ENCODE measurements at regions not wholly inside any gene's neighbourhood (a gene's known extent, or its start where the extent isn't known, plus 50 kb on each side); places are given as distances from the start of the nearest gene placed in this dataset.

GRCh38 chr4:128633067-128633466, 176.4 kb upstream of the JADE1 start (continued):
- TF ChIP-seq ZNF740 (CRISPR knock-in tag; IDR thresholded peaks at IDR 0.05) (no peak), ZNF740 (tag; IDR thresholded peaks at IDR 0.05) (no peak), FOXK2 (conservative IDR thresholded peaks at IDR 0.05 in 1 of 2, IDR thresholded peaks at IDR 0.05 in 1 of 2; ENCODE audit: low read depth in 2 of 2) (no peak)
- TF ChIP-seq, protein P1, sequence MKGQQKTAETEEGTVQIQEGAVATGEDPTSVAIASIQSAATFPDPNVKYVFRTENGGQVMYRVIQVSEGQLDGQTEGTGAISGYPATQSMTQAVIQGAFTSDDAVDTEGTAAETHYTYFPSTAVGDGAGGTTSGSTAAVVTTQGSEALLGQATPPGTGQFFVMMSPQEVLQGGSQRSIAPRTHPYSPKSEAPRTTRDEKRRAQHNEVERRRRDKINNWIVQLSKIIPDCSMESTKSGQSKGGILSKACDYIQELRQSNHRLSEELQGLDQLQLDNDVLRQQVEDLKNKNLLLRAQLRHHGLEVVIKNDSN (CRISPR knock-in tag; IDR thresholded peaks at IDR 0.05) = no peak

GRCh38 chr4:128630871-128631270, 178.6 kb upstream of the JADE1 start:
- intact Hi-C loops (cut with micrococcal nuclease) (no loop called here), in situ Hi-C loops (cut with MboI) (no loop called here)
- Histone ChIP-seq H3K9me1 (ENCODE audit: control insufficient read depth, insufficient read depth, low read length) (no peaks in the 10 kb centered on the region), H3K79me2 (ENCODE audit: control insufficient read depth, insufficient read depth, low read length) (no peaks in the 10 kb centered on the region), H3K36me3 (ENCODE audit: control insufficient read depth, insufficient read depth, low read length) (no peaks in the 10 kb centered on the region), H3K27me3 (ENCODE audit: control insufficient read depth in 2 of 2, insufficient read depth in 2 of 2, low read length in 2 of 2) (no peaks in the 10 kb centered on the region), H3K9ac (ENCODE audit: insufficient read depth in 1 of 2, low read depth in 2 of 2, low read length in 2 of 2) (no peak overlapping the region), H3K9me3 (replicated peaks; ENCODE audit: control insufficient read depth, insufficient read depth, low read depth, low read length) (no peaks in the 10 kb centered on the region), H2AFZ (ENCODE audit: low read depth, low read length) (peak overlapping the region; percentile 41), H3K27ac (ENCODE audit: extremely low read depth, low read depth, low read length) (no peak overlapping the region), H3K4me3 (no peak overlapping the region), H3K4me2 (ENCODE audit: insufficient read depth, low read length) (no peak overlapping the region), H4K20me1 (replicated peaks; ENCODE audit: control insufficient read depth, insufficient read depth, low read length) (no peaks in the 10 kb centered on the region), H3K4me1 (replicated peaks in 1 of 2; ENCODE audit: control insufficient read depth in 2 of 2, insufficient read depth in 2 of 2, low read length in 2 of 2) (peaks cover 4 to 13% of the 10 kb centered on the region in 2 experiments; a peak in 4 of 5 replicates)
- no peak for FAIRE-seq
- POLR2A ChIA-PET = no interaction called here
- CTCF ChIA-PET (ENCODE audit: low intra/inter-chr PET ratio) = no interaction called here
- ATAC-seq = no peak
- WGBS (ENCODE audit: insufficient coverage, low coverage, missing lambda C conversion rate) = 36% methylated on average over 5 of the region's 5 CpGs
- no TSS peak for BruUV-seq (replicated peaks)
- DNase-seq (ENCODE audit: extremely low read depth in 1 of 4, low spot score in 3 of 4) = no peak
- TF ChIP-seq PYGO2 (tag; IDR thresholded peaks at IDR 0.05) (no peak), DMBX1 (CRISPR knock-in tag; IDR thresholded peaks at IDR 0.05; ENCODE audit: borderline replicate concordance) (no peak), CUX1 (CRISPR knock-in tag; IDR thresholded peaks at IDR 0.05) (no peak), EHMT2 (IDR thresholded peaks at IDR 0.05) (no peak), ZBTB43 (CRISPR knock-in tag; IDR thresholded peaks at IDR 0.05) (no peak), CHCHD3 (CRISPR knock-in tag; IDR thresholded peaks at IDR 0.05) (no peak), TAF15 (IDR thresholded peaks at IDR 0.05; ENCODE audit: low read depth, low read length) (no peak), FOXJ3 (CRISPR knock-in tag; IDR thresholded peaks at IDR 0.05) (no peak), HLTF (IDR thresholded peaks at IDR 0.05) (no peak), SRF (CRISPR knock-in tag; IDR thresholded peaks at IDR 0.05) (no peak), KAT8 (IDR thresholded peaks at IDR 0.05; ENCODE audit: low read depth) (no peak)
